ENCODE measurements at regions not wholly inside any gene's neighbourhood (a gene's known extent, or its start where the extent isn't known, plus 50 kb on each side); places are given as distances from the start of the nearest gene placed in this dataset.

- Histone ChIP-seq H3K27ac (no peak overlapping the region), H3K4me3 (no peak overlapping the region)
Measured at GRCh38 chr9:85278769-85279168, 463.0 kb downstream of the AGTPBP1 start.

- Histone ChIP-seq H3K4me3 (no peak overlapping the region), H3K27ac (no peak overlapping the region)
Measured at GRCh38 chr9:85276741-85277140, 465.0 kb downstream of the AGTPBP1 start.

- H3K27ac ChIP-seq, result no peak overlapping the region
- H3K4me3 ChIP-seq, result no peak overlapping the region
Measured at GRCh38 chr9:85269811-85270210, 471.9 kb downstream of the AGTPBP1 start.

GRCh38 chr9:85268131-85268530, 473.6 kb downstream of the AGTPBP1 start:
- no peak overlapping the region for H3K4me3 ChIP-seq
- H3K27ac ChIP-seq, result no peak overlapping the region

- no peak overlapping the region for H3K4me3 ChIP-seq
- no peak overlapping the region for H3K27ac ChIP-seq
Measured at GRCh38 chr9:85264695-85265094, 477.1 kb downstream of the AGTPBP1 start.

GRCh38 chr9:85263288-85263687, 478.5 kb downstream of the AGTPBP1 start:
- no peak overlapping the region for H3K27ac ChIP-seq

GRCh38 chr9:85262333-85262732, 479.4 kb downstream of the AGTPBP1 start:
- Histone ChIP-seq H3K27ac (no peak overlapping the region), H3K4me3 (no peak overlapping the region)

More at GRCh38 chr9:85263288-85263687, 478.5 kb downstream of the AGTPBP1 start:
- no peak overlapping the region for H3K4me3 ChIP-seq

- H3K27ac ChIP-seq, result no peak overlapping the region
- H3K4me3 ChIP-seq, result no peak overlapping the region
Measured at GRCh38 chr9:85260275-85260845, 481.4 kb downstream of the AGTPBP1 start.

GRCh38 chr9:85258823-85259370, 482.9 kb downstream of the AGTPBP1 start:
- no peak overlapping the region for H3K4me3 ChIP-seq
- H3K27ac ChIP-seq, result no peak overlapping the region

- Histone ChIP-seq H3K27ac (no peak overlapping the region), H3K4me3 (no peak overlapping the region)
Measured at GRCh38 chr9:85258236-85258635, 483.5 kb downstream of the AGTPBP1 start.

- Histone ChIP-seq H3K27ac (peak overlapping the region in 2 of 21 experiments; percentile 27 to 35), H3K4me3 (no peak overlapping the region)
Measured at GRCh38 chr9:85249313-85249621, 492.5 kb downstream of the AGTPBP1 start.

- Histone ChIP-seq H3K4me3 (no peak overlapping the region), H3K27ac (peak overlapping the region in 2 of 21 experiments; percentile 27 to 35)
Measured at GRCh38 chr9:85248514-85249312, 493.0 kb downstream of the AGTPBP1 start.

GRCh38 chr9:85246541-85246940, 495.2 kb downstream of the AGTPBP1 start:
- Histone ChIP-seq H3K27ac (no peak overlapping the region), H3K4me3 (no peak overlapping the region)

GRCh38 chr9:85244856-85245255, 496.9 kb downstream of the AGTPBP1 start:
- Histone ChIP-seq H3K27ac (no peak overlapping the region), H3K4me3 (no peak overlapping the region)

GRCh38 chr9:85243977-85244376, 497.8 kb downstream of the AGTPBP1 start:
- no peak overlapping the region for H3K4me3 ChIP-seq
- no peak overlapping the region for H3K27ac ChIP-seq

GRCh38 chr9:85237478-85237877, 504.3 kb downstream of the AGTPBP1 start:
- no peak overlapping the region for H3K27ac ChIP-seq
- H3K4me3 ChIP-seq, result no peak overlapping the region

GRCh38 chr9:85230081-85230480, 511.7 kb downstream of the AGTPBP1 start:
- no peak overlapping the region for H3K4me3 ChIP-seq
- H3K27ac ChIP-seq, result no peak overlapping the region

GRCh38 chr9:85228111-85228855, 513.5 kb downstream of the AGTPBP1 start:
- no peak overlapping the region for H3K27ac ChIP-seq
- no peak overlapping the region for H3K4me3 ChIP-seq

GRCh38 chr9:85225180-85225579, 516.6 kb downstream of the AGTPBP1 start:
- Histone ChIP-seq H3K4me3 (no peak overlapping the region), H3K27ac (peak overlapping the region in 3 of 21 experiments; percentile 23 to 67 (median 44))

- Histone ChIP-seq H3K27ac (peak overlapping the region in 5 of 21 experiments; percentile 20 to 67 (median 34)), H3K4me3 (no peak overlapping the region)
Measured at GRCh38 chr9:85224729-85225128, 517.0 kb downstream of the AGTPBP1 start.

- H3K27ac ChIP-seq, result peak overlapping the region in 4 of 21 experiments; percentile 7 to 34 (median 14)
- no peak overlapping the region for H3K4me3 ChIP-seq
Measured at GRCh38 chr9:85224301-85224700, 517.5 kb downstream of the AGTPBP1 start.

All from skin epidermis (tissue), 12 donors.